Adrenal gland (tissue), 5 donors: ENCODE measurements at regions not wholly inside any gene's neighbourhood (a gene's known extent, or its start where the extent isn't known, plus 50 kb on each side); places are given as distances from the start of the nearest gene placed in this dataset.

Source experiments
- POLR2A ChIP-seq, 2 donors: fragments of 450-650 bp; IDR thresholded peaks; one replicate each; pipeline ENCODE4 v1.6.1; 2017; ENCODE audit warnings: antibody characterized with exemption in 2 of 2, mild to moderate bottlenecking in 2 of 2, moderate library complexity in 1 of 2
- TF ChIP-seq, protein P1 (sequence below), 6 experiments: fragments of 450-650 bp in 4 of 6; fragments of 200-600 bp in 2 of 6; sonication (generic) in 1 of 6; IDR thresholded peaks; 1 replicate in 5 of 6; 2 replicates in 1 of 6; pipeline versions ENCODE4 v1.5.1 to v1.8.0; 2016 to 2021; ENCODE audit warnings: antibody characterized with exemption in 6 of 6, mild to moderate bottlenecking in 2 of 6, moderate library complexity in 1 of 6
- donor health status: DM: no; HTN: no; CAD: no.

DNA sequence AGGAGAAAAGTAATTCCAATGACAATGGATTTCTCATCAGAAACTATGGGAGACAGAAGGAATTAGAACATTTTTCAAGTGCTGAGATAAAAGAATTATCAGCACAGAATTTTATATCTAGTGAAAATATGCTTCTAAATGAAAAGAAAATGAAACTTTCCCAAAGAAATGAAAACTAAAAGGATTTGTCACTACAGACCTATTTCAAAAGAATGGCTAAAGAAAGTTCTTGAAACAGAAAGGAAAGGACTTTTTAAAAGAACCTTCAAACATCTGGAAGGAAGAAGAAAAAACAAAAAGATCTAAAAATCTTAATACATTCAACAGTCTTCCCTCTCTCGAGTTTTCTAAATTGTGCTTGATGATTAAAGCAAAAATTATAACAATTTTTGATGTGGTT lies 255.4 kb downstream of the FAM76B start:
- TF ChIP-seq POLR2A (IDR thresholded peaks at IDR 0.05) = no peak
- TF ChIP-seq, protein P1, sequence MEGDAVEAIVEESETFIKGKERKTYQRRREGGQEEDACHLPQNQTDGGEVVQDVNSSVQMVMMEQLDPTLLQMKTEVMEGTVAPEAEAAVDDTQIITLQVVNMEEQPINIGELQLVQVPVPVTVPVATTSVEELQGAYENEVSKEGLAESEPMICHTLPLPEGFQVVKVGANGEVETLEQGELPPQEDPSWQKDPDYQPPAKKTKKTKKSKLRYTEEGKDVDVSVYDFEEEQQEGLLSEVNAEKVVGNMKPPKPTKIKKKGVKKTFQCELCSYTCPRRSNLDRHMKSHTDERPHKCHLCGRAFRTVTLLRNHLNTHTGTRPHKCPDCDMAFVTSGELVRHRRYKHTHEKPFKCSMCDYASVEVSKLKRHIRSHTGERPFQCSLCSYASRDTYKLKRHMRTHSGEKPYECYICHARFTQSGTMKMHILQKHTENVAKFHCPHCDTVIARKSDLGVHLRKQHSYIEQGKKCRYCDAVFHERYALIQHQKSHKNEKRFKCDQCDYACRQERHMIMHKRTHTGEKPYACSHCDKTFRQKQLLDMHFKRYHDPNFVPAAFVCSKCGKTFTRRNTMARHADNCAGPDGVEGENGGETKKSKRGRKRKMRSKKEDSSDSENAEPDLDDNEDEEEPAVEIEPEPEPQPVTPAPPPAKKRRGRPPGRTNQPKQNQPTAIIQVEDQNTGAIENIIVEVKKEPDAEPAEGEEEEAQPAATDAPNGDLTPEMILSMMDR (IDR thresholded peaks at IDR 0.05) = no peak
